GM23338 (cell line): ENCODE measurements at regions not wholly inside any gene's neighbourhood (a gene's known extent, or its start where the extent isn't known, plus 50 kb on each side); places are given as distances from the start of the nearest gene placed in this dataset.

Source experiments
- ATAC-seq: fragments of 200-7000 bp; cut with Tn5 transposase; 3 replicates; pipeline ENCODE4 v1.9.1; 2020
- DNase-seq: peaks from one replicate; pipeline ENCODE4 v3.0.0-alpha.2; 2015; ENCODE audit warnings: low spot score
- H2AFZ ChIP-seq: fragments of 200-600 bp; sonication (generic); 2 replicates; pipeline ENCODE4 v1.8.0; 2016; ENCODE audit warnings: antibody characterized with exemption, mild to moderate bottlenecking, moderate library complexity
- H3F3A ChIP-seq: fragments of 200-600 bp; sonication (generic); replicated peaks from 2 replicates; pipeline ENCODE4 v1.8.0; 2017; ENCODE audit warnings: antibody characterized with exemption, mixed run types, low read depth
- H3K27ac ChIP-seq: fragments of 200-600 bp; sonication (generic); 2 replicates; pipeline ENCODE4 v1.6.1; 2016; ENCODE audit warnings: low read depth
- H3K27me3 ChIP-seq: fragments of 200-600 bp; sonication (generic); 2 replicates; pipeline ENCODE4 v1.8.0; 2016; ENCODE audit warnings: mild to moderate bottlenecking, mixed run types, moderate library complexity; ENCODE audit not compliant: insufficient read depth
- H3K36me3 ChIP-seq: fragments of 200-600 bp; sonication (generic); 2 replicates; pipeline ENCODE4 v1.8.0; 2016; ENCODE audit warnings: mild to moderate bottlenecking; ENCODE audit not compliant: insufficient read depth
- H3K4me1 ChIP-seq: fragments of 200-600 bp; sonication (generic); 2 replicates; pipeline ENCODE4 v1.8.0; 2016; ENCODE audit warnings: mild to moderate bottlenecking, moderate library complexity; ENCODE audit not compliant: insufficient read depth
- H3K4me2 ChIP-seq: fragments of 200-600 bp; sonication (generic); 2 replicates; pipeline ENCODE4 v1.7.1; 2017; ENCODE audit warnings: mixed run types
- H3K4me3 ChIP-seq: fragments of 200-600 bp; sonication (generic); 2 replicates; pipeline ENCODE4 v1.6.1; 2016; ENCODE audit warnings: mixed run types
- H3K79me2 ChIP-seq: fragments of 200-600 bp; sonication (generic); replicated peaks from 2 replicates; pipeline ENCODE4 v1.8.0; 2017; ENCODE audit warnings: mild to moderate bottlenecking; ENCODE audit not compliant: insufficient read depth
- H3K9me2 ChIP-seq: fragments of 200-600 bp; sonication (generic); 2 replicates; pipeline ENCODE4 v1.8.0; 2017; ENCODE audit not compliant: insufficient read depth
- H4K20me1 ChIP-seq: fragments of 200-600 bp; sonication (generic); replicated peaks from 2 replicates; pipeline ENCODE4 v1.8.0; 2017; ENCODE audit warnings: mild to moderate bottlenecking; ENCODE audit not compliant: insufficient read depth
- H3K27ac Mint-ChIP-seq: 2 replicates; pipeline ENCODE4 v1.8.0; 2020; ENCODE audit warnings: inconsistent platforms, mild to moderate bottlenecking, moderate library complexity, mixed read lengths
- H3K27me3 Mint-ChIP-seq: 3 replicates; pipeline ENCODE4 v1.8.0; 2022; ENCODE audit warnings: low read depth, mild to moderate bottlenecking, moderate library complexity, mixed read lengths, inconsistent platforms; ENCODE audit not compliant: insufficient read depth, poor library complexity
- H3K36me3 Mint-ChIP-seq: 3 replicates; pipeline ENCODE4 v1.8.0; 2021; ENCODE audit warnings: low read depth, mild to moderate bottlenecking, inconsistent platforms, moderate library complexity, mixed read lengths
- H3K4me1 Mint-ChIP-seq: 3 replicates; pipeline ENCODE4 v1.8.0; 2020; ENCODE audit warnings: mild to moderate bottlenecking, inconsistent platforms, mixed read lengths
- H3K4me3 Mint-ChIP-seq: 3 replicates; pipeline ENCODE4 v1.8.0; 2021; ENCODE audit warnings: moderate library complexity, mild to moderate bottlenecking, inconsistent platforms, mixed read lengths
- H3K9me3 Mint-ChIP-seq: 3 replicates; pipeline ENCODE4 v1.8.0; 2020; ENCODE audit warnings: moderate library complexity, mild to moderate bottlenecking, inconsistent platforms, mixed read lengths
- EZH2 ChIP-seq: fragments of 200-600 bp; sonication (generic); IDR thresholded peaks from one replicate; pipeline ENCODE4 v1.8.0; 2017; ENCODE audit warnings: antibody characterized with exemption, mild to moderate bottlenecking, low read depth; ENCODE audit not compliant: unreplicated experiment
- JUNB ChIP-seq: IDR thresholded peaks from one replicate; pipeline ENCODE4 v1.6.1; 2016; ENCODE audit warnings: antibody characterized with exemption; ENCODE audit not compliant: unreplicated experiment
- POLR2AphosphoS5 ChIP-seq: IDR thresholded peaks from 2 replicates; pipeline ENCODE4 v1.6.1; 2016; ENCODE audit warnings: antibody characterized with exemption, low read depth
- STAT1 ChIP-seq: IDR thresholded peaks from one replicate; pipeline ENCODE4 v1.6.1; 2016; ENCODE audit warnings: antibody characterized with exemption; ENCODE audit not compliant: unreplicated experiment
- ZNF331 ChIP-seq: fragments of 250-450 bp; sonication (Bioruptor Pico); IDR thresholded peaks from 2 replicates; pipeline ENCODE4 v1.5.0; 2020; ENCODE audit warnings: low read depth, mild to moderate bottlenecking, moderate library complexity
- TF ChIP-seq, protein P1 (sequence below): IDR thresholded peaks from 2 replicates; pipeline ENCODE4 v1.6.1; 2016; ENCODE audit warnings: antibody characterized with exemption
- TF ChIP-seq, protein P2 (sequence below): fragments of 250-450 bp; sonication (Bioruptor Pico); IDR thresholded peaks from 2 replicates; pipeline ENCODE4 v1.5.0; 2020; ENCODE audit warnings: mild to moderate bottlenecking, moderate library complexity
- TF ChIP-seq, protein P3 (sequence below), 2 experiments: fragments of 200-600 bp in 1 of 2; sonication (generic) in 1 of 2; conservative IDR thresholded peaks; 2 replicates each; pipeline versions ENCODE4 v1.5.1 to v1.6.1; 2016 to 2017; ENCODE audit warnings: antibody characterized with exemption in 2 of 2, low read depth in 2 of 2, mild to moderate bottlenecking in 2 of 2, moderate library complexity in 1 of 2

DNA sequence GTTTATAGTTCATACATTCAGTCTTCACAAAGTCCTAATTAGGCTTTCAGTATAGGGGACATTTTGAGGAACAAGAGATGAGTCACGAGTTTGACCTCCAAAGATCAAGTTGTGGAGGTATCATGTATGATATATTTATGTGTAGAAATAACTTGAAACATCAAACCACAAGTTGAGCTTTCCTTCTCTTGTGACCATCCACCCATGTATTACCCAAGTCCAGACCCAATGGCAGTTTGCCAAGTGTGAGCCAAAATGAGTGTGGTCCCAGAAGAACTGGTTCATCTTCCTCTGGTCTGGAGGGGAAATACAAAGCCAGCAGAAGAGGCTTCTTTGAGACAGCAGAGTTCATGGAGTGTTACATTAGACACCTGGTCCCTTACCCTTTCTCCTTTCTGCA, 104.9 kb downstream of the ATP23 start:
- TF ChIP-seq, protein P1, sequence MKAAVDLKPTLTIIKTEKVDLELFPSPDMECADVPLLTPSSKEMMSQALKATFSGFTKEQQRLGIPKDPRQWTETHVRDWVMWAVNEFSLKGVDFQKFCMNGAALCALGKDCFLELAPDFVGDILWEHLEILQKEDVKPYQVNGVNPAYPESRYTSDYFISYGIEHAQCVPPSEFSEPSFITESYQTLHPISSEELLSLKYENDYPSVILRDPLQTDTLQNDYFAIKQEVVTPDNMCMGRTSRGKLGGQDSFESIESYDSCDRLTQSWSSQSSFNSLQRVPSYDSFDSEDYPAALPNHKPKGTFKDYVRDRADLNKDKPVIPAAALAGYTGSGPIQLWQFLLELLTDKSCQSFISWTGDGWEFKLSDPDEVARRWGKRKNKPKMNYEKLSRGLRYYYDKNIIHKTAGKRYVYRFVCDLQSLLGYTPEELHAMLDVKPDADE, result no peak
- TF ChIP-seq, protein P2, sequence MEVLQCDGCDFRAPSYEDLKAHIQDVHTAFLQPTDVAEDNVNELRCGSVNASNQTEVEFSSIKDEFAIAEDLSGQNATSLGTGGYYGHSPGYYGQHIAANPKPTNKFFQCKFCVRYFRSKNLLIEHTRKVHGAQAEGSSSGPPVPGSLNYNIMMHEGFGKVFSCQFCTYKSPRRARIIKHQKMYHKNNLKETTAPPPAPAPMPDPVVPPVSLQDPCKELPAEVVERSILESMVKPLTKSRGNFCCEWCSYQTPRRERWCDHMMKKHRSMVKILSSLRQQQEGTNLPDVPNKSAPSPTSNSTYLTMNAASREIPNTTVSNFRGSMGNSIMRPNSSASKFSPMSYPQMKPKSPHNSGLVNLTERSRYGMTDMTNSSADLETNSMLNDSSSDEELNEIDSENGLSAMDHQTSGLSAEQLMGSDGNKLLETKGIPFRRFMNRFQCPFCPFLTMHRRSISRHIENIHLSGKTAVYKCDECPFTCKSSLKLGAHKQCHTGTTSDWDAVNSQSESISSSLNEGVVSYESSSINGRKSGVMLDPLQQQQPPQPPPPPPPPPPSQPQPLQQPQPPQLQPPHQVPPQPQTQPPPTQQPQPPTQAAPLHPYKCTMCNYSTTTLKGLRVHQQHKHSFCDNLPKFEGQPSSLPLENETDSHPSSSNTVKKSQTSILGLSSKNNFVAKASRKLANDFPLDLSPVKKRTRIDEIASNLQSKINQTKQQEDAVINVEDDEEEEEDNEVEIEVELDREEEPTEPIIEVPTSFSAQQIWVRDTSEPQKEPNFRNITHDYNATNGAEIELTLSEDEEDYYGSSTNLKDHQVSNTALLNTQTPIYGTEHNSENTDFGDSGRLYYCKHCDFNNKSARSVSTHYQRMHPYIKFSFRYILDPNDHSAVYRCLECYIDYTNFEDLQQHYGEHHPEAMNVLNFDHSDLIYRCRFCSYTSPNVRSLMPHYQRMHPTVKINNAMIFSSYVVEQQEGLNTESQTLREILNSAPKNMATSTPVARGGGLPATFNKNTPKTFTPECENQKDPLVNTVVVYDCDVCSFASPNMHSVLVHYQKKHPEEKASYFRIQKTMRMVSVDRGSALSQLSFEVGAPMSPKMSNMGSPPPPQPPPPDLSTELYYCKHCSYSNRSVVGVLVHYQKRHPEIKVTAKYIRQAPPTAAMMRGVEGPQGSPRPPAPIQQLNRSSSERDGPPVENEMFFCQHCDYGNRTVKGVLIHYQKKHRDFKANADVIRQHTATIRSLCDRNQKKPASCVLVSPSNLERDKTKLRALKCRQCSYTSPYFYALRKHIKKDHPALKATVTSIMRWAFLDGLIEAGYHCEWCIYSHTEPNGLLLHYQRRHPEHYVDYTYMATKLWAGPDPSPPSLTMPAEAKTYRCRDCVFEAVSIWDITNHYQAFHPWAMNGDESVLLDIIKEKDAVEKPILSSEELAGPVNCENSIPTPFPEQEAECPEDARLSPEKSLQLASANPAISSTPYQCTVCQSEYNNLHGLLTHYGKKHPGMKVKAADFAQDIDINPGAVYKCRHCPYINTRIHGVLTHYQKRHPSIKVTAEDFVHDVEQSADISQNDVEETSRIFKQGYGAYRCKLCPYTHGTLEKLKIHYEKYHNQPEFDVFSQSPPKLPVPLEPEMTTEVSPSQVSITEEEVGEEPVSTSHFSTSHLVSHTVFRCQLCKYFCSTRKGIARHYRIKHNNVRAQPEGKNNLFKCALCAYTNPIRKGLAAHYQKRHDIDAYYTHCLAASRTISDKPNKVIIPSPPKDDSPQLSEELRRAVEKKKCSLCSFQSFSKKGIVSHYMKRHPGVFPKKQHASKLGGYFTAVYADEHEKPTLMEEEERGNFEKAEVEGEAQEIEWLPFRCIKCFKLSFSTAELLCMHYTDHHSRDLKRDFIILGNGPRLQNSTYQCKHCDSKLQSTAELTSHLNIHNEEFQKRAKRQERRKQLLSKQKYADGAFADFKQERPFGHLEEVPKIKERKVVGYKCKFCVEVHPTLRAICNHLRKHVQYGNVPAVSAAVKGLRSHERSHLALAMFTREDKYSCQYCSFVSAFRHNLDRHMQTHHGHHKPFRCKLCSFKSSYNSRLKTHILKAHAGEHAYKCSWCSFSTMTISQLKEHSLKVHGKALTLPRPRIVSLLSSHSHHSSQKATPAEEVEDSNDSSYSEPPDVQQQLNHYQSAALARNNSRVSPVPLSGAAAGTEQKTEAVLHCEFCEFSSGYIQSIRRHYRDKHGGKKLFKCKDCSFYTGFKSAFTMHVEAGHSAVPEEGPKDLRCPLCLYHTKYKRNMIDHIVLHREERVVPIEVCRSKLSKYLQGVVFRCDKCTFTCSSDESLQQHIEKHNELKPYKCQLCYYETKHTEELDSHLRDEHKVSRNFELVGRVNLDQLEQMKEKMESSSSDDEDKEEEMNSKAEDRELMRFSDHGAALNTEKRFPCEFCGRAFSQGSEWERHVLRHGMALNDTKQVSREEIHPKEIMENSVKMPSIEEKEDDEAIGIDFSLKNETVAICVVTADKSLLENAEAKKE (CRISPR knock-in tag), result no peak
- no peak for TF ChIP-seq EZH2
- TF ChIP-seq ZNF331 (CRISPR knock-in tag), result no peak
- no peak for TF ChIP-seq STAT1
- peaks cover 18% of the 10 kb centered on the region for H3K9me3 Mint-ChIP-seq
- no peaks in the 10 kb centered on the region for H3K4me1 Mint-ChIP-seq
- H3K4me3 ChIP-seq, result no peak overlapping the region
- H3K36me3 Mint-ChIP-seq, result peaks cover 9% of the 10 kb centered on the region; the same call in 2 of the 3 replicates
- no peak overlapping the region for H3K27ac ChIP-seq
- 0 out of 2 replicates have a peak, but pooled peaks cover 5% of the 10 kb centered on the region for H3K9me2 ChIP-seq
- no peak overlapping the region for H2AFZ ChIP-seq
- H3K79me2 ChIP-seq, result no peaks in the 10 kb centered on the region
- DNase-seq (no peak), ATAC-seq (no peak)
- no peaks in the 10 kb centered on the region for H3K4me1 ChIP-seq
- no peak overlapping the region for H3K4me2 ChIP-seq
- no peaks in the 10 kb centered on the region for H3K27me3 ChIP-seq
- no peaks in the 10 kb centered on the region for H3F3A ChIP-seq
- H3K36me3 ChIP-seq, result peaks cover 4% of the 10 kb centered on the region; the same call in 1 of the 2 replicates
- no peak overlapping the region for H3K27ac Mint-ChIP-seq
- no peaks in the 10 kb centered on the region for H3K27me3 Mint-ChIP-seq
- H3K4me3 Mint-ChIP-seq, result no peak overlapping the region
- H4K20me1 ChIP-seq, result no peaks in the 10 kb centered on the region

DNA sequence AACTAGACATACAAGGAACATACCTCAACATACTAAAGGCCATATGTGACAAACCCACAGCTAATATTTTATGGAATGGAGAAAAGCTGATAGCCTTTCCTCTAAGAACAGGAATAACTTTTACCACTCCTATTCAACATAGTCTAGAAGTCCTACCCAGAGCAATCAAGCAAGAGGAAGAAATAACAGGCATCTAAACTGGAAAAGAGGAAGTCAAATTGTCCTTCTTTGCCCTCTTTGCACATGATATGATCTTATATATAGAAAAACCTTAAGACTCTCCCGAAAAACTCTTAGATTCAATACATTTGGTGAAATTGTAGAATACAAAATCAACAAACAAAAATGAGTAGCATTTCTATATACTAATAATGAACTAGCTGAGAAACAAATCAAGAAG, 110.0 kb downstream of the ATP23 start:
- H3F3A ChIP-seq, result no peaks in the 10 kb centered on the region
- no peaks in the 10 kb centered on the region for H3K4me1 Mint-ChIP-seq
- no peaks in the 10 kb centered on the region for H4K20me1 ChIP-seq
- H3K9me2 ChIP-seq, result no peaks in the 10 kb centered on the region
- no peak overlapping the region for H3K27ac ChIP-seq
- H3K9me3 Mint-ChIP-seq, result peaks cover 34% of the 10 kb centered on the region
- no peaks in the 10 kb centered on the region for H3K27me3 ChIP-seq
- TF ChIP-seq JUNB (no peak), POLR2AphosphoS5 (no peak)
- TF ChIP-seq, protein P3, sequence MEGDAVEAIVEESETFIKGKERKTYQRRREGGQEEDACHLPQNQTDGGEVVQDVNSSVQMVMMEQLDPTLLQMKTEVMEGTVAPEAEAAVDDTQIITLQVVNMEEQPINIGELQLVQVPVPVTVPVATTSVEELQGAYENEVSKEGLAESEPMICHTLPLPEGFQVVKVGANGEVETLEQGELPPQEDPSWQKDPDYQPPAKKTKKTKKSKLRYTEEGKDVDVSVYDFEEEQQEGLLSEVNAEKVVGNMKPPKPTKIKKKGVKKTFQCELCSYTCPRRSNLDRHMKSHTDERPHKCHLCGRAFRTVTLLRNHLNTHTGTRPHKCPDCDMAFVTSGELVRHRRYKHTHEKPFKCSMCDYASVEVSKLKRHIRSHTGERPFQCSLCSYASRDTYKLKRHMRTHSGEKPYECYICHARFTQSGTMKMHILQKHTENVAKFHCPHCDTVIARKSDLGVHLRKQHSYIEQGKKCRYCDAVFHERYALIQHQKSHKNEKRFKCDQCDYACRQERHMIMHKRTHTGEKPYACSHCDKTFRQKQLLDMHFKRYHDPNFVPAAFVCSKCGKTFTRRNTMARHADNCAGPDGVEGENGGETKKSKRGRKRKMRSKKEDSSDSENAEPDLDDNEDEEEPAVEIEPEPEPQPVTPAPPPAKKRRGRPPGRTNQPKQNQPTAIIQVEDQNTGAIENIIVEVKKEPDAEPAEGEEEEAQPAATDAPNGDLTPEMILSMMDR (conservative IDR thresholded peaks at IDR 0.05; ENCODE audit: low read depth in 2 of 2), result no peak
- no peaks in the 10 kb centered on the region for H3K79me2 ChIP-seq
- no peak overlapping the region for H3K4me3 Mint-ChIP-seq
- ATAC-seq (no peak), DNase-seq (no peak)
- no peak overlapping the region for H3K4me2 ChIP-seq
- no peak overlapping the region for H2AFZ ChIP-seq
- no peaks in the 10 kb centered on the region for H3K36me3 ChIP-seq
- peaks cover 18% of the 10 kb centered on the region for H3K36me3 Mint-ChIP-seq
- no peaks in the 10 kb centered on the region for H3K27me3 Mint-ChIP-seq
- no peaks in the 10 kb centered on the region for H3K4me1 ChIP-seq
- H3K4me3 ChIP-seq, result no peak overlapping the region
- no peak overlapping the region for H3K27ac Mint-ChIP-seq
